Stimulated activated CD4-positive, alpha-beta T cell treated with anti-CD3 and anti-CD28 coated beads, Interleukin-15, amount 100 ng/mL, for 1 hour (primary cell): ENCODE measurements at regions not wholly inside any gene's neighbourhood (a gene's known extent, or its start where the extent isn't known, plus 50 kb on each side); places are given as distances from the start of the nearest gene placed in this dataset.

ENCODE experiments used
- DNase-seq, 2 donors: peaks; one replicate each; pipeline ENCODE4 v3.0.0-alpha.2; 2020; ENCODE audit warnings: low read depth in 1 of 2, low spot score in 1 of 2

- DNase-seq: peak; percentile 28 to 46
Observed at GRCh38 chr12:131608740-131609690, 101.9 kb upstream of the SFSWAP start.

- DNase-seq: no peak
Observed at GRCh38 chr12:131609762-131610161, 101.1 kb upstream of the SFSWAP start.

- DNase-seq: no peak
Observed at GRCh38 chr12:131610181-131610580, 100.7 kb upstream of the SFSWAP start.

- no peak for DNase-seq
Observed at GRCh38 chr12:131610891-131611290, 100.0 kb upstream of the SFSWAP start.

GRCh38 chr12:131611416-131612091 lies 99.3 kb upstream of the SFSWAP start:
- DNase-seq: no peak

GRCh38 chr12:131612092-131612755 lies 98.7 kb upstream of the SFSWAP start:
- no peak for DNase-seq

GRCh38 chr12:131613186-131613585 lies 97.7 kb upstream of the SFSWAP start:
- DNase-seq: no peak

- DNase-seq: no peak
Observed at GRCh38 chr12:131613678-131614077, 97.2 kb upstream of the SFSWAP start.

GRCh38 chr12:131615326-131616042 lies 95.4 kb upstream of the SFSWAP start:
- no peak for DNase-seq

GRCh38 chr12:131616043-131616700 lies 94.7 kb upstream of the SFSWAP start:
- DNase-seq: no peak

GRCh38 chr12:131616738-131617137 lies 94.2 kb upstream of the SFSWAP start:
- no peak for DNase-seq

GRCh38 chr12:131617179-131617578 lies 93.7 kb upstream of the SFSWAP start:
- no peak for DNase-seq

- DNase-seq: no peak
Observed at GRCh38 chr12:131617596-131618302, 93.1 kb upstream of the SFSWAP start.

- DNase-seq: no peak
Observed at GRCh38 chr12:131618303-131618658, 92.6 kb upstream of the SFSWAP start.

GRCh38 chr12:131618701-131619100 lies 92.2 kb upstream of the SFSWAP start:
- no peak for DNase-seq

GRCh38 chr12:131619106-131619642 lies 91.7 kb upstream of the SFSWAP start:
- no peak for DNase-seq

GRCh38 chr12:131619736-131620506 lies 91.0 kb upstream of the SFSWAP start:
- DNase-seq: no peak

GRCh38 chr12:131620520-131620919 lies 90.4 kb upstream of the SFSWAP start:
- no peak for DNase-seq
